Vagina (tissue), 2 donors: ENCODE measurements at regions not wholly inside any gene's neighbourhood (a gene's known extent, or its start where the extent isn't known, plus 50 kb on each side); places are given as distances from the start of the nearest gene placed in this dataset.

Source experiments
- CTCF ChIP-seq, 3 experiments: fragments of 450-650 bp in 2 of 3; fragments of 200-600 bp in 1 of 3; sonication (generic) in 1 of 3; IDR thresholded peaks; one replicate each; pipeline ENCODE4 v1.5.1; 2017 to 2019; ENCODE audit warnings: antibody characterized with exemption in 3 of 3, mild to moderate bottlenecking in 2 of 3, moderate library complexity in 2 of 3
- POLR2A ChIP-seq, 2 donors: fragments of 450-650 bp; IDR thresholded peaks; one replicate each; pipeline ENCODE4 v1.6.1; 2017; ENCODE audit warnings: antibody characterized with exemption in 2 of 2, mild to moderate bottlenecking in 2 of 2, moderate library complexity in 2 of 2
- POLR2AphosphoS5 ChIP-seq, 2 donors: sonication (generic); formaldehyde crosslinking; IDR thresholded peaks; one replicate each; pipeline ENCODE4 v1.9.0; 2017; ENCODE audit warnings: antibody characterized with exemption in 2 of 2, mild to moderate bottlenecking in 2 of 2, low read depth in 1 of 2; ENCODE audit not compliant: insufficient read depth in 1 of 2

- TF ChIP-seq CTCF (IDR thresholded peaks at IDR 0.05) (no peak), POLR2A (IDR thresholded peaks at IDR 0.05) (no peak), POLR2AphosphoS5 (IDR thresholded peaks at IDR 0.05; ENCODE audit: insufficient read depth in 1 of 2, low read depth in 1 of 2) (no peak)
Observed at GRCh38 chr17:69779378-69780214, 295.4 kb upstream of the KCNJ16 start.
